Ishikawa (cell line): ENCODE measurements at regions not wholly inside any gene's neighbourhood (a gene's known extent, or its start where the extent isn't known, plus 50 kb on each side); places are given as distances from the start of the nearest gene placed in this dataset.

Source experiments
- CEBPB ChIP-seq: IDR thresholded peaks from 2 replicates; pipeline ENCODE4 v1.6.1; 2012
- CREB1 ChIP-seq: IDR thresholded peaks from 2 replicates; pipeline ENCODE4 v1.6.1; 2012; ENCODE audit warnings: low read depth
- EGR1 ChIP-seq: IDR thresholded peaks from 2 replicates; pipeline ENCODE4 v1.6.1; 2012
- EP300 ChIP-seq: IDR thresholded peaks from 2 replicates; pipeline ENCODE4 v1.6.1; 2012; ENCODE audit warnings: borderline replicate concordance
- FOXM1 ChIP-seq: IDR thresholded peaks from 2 replicates; pipeline ENCODE4 v1.6.1; 2012; ENCODE audit warnings: low read depth, borderline replicate concordance
- NFIC ChIP-seq: IDR thresholded peaks from 2 replicates; pipeline ENCODE4 v1.6.1; 2012
- RAD21 ChIP-seq: IDR thresholded peaks from 2 replicates; pipeline ENCODE4 v1.6.1; 2012; ENCODE audit warnings: low read depth
- TAF1 ChIP-seq: IDR thresholded peaks from 2 replicates; pipeline ENCODE4 v1.6.1; 2012; ENCODE audit warnings: low read depth, mild to moderate bottlenecking
- TCF12 ChIP-seq: IDR thresholded peaks from 2 replicates; pipeline ENCODE4 v1.6.1; 2012; ENCODE audit warnings: low read depth
- TEAD4 ChIP-seq: IDR thresholded peaks from 2 replicates; pipeline ENCODE4 v1.6.1; 2012
- YY1 ChIP-seq: IDR thresholded peaks from 2 replicates; pipeline ENCODE4 v1.6.1; 2012; ENCODE audit warnings: low read depth
- ZBTB7A ChIP-seq: IDR thresholded peaks from 2 replicates; pipeline ENCODE4 v1.6.1; 2012; ENCODE audit warnings: low read depth
- TF ChIP-seq, protein P1 (sequence below): IDR thresholded peaks from 2 replicates; pipeline ENCODE4 v1.6.1; 2012
- TF ChIP-seq, protein P2 (sequence below): IDR thresholded peaks from 2 replicates; pipeline ENCODE4 v1.6.1; 2012
- TF ChIP-seq, protein P3 (sequence below): IDR thresholded peaks from 2 replicates; pipeline ENCODE4 v1.6.1; 2012; ENCODE audit warnings: low read depth, mild to moderate bottlenecking

DNA sequence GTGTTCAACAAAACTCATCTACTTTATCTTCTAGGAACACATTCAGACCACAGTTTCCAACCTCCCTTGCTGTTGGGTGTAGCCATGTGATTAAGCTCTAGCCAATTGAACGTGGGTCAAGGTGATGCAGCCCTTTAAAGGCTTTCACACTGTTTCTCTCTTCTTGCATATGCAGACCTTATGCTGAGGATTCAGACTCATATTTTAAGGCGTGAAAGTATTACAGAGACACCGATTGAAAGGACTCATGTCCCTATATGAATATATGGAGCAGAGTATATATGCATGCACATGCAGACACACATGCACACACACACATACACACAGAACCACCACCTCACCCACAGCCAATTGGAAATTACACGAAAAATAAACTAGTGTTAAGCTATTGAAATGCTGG, 214.3 kb upstream of the NR5A2 start:
- no peak for TF ChIP-seq EGR1

DNA sequence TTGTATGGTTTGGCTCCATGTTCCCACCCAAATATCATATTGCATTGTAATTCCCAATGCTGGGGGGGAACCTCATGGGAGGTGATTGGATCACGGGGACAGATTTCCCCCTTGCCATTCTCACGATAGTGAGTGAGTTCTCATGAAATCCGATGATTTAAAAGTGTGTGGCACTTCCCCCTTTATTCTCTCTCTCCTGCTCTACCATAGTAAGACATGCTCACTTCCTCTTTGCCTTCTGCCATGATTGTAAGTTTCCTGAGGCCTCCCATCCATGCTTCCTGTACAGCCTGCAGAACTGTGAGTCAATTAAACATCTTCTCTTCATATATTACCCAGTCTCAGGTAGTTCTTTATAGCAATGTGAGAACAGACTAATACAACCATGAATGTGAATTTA, 211.6 kb upstream of the NR5A2 start:
- TF ChIP-seq TAF1 (no peak), RAD21 (no peak), TCF12 (no peak), NFIC (no peak), YY1 (no peak), TEAD4 (no peak), CEBPB (no peak), FOXM1 (no peak), CREB1 (no peak), ZBTB7A (no peak)
- TF ChIP-seq, protein P1, sequence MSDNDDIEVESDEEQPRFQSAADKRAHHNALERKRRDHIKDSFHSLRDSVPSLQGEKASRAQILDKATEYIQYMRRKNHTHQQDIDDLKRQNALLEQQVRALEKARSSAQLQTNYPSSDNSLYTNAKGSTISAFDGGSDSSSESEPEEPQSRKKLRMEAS, result no peak
- TF ChIP-seq, protein P2, sequence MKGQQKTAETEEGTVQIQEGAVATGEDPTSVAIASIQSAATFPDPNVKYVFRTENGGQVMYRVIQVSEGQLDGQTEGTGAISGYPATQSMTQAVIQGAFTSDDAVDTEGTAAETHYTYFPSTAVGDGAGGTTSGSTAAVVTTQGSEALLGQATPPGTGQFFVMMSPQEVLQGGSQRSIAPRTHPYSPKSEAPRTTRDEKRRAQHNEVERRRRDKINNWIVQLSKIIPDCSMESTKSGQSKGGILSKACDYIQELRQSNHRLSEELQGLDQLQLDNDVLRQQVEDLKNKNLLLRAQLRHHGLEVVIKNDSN, result no peak

DNA sequence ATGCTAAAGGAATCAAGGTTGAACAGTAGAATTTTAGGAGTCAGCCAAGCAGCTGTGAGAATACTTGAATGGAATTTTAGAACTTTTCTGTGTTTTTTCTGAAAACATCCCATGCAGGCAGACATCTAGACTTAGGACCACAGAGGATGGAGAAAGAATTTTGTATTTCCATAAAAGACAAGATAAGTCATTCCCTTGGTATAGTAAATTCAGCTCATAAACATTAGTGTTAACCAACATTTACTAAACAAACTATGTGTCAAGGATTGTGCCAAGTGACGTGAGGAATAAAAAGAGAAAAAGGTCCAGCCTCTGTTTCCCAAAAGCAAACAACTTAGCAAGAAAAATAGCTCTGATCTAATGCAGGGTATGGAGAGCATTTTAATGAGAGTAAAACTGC, 210.2 kb upstream of the NR5A2 start:
- TF ChIP-seq, protein P3, sequence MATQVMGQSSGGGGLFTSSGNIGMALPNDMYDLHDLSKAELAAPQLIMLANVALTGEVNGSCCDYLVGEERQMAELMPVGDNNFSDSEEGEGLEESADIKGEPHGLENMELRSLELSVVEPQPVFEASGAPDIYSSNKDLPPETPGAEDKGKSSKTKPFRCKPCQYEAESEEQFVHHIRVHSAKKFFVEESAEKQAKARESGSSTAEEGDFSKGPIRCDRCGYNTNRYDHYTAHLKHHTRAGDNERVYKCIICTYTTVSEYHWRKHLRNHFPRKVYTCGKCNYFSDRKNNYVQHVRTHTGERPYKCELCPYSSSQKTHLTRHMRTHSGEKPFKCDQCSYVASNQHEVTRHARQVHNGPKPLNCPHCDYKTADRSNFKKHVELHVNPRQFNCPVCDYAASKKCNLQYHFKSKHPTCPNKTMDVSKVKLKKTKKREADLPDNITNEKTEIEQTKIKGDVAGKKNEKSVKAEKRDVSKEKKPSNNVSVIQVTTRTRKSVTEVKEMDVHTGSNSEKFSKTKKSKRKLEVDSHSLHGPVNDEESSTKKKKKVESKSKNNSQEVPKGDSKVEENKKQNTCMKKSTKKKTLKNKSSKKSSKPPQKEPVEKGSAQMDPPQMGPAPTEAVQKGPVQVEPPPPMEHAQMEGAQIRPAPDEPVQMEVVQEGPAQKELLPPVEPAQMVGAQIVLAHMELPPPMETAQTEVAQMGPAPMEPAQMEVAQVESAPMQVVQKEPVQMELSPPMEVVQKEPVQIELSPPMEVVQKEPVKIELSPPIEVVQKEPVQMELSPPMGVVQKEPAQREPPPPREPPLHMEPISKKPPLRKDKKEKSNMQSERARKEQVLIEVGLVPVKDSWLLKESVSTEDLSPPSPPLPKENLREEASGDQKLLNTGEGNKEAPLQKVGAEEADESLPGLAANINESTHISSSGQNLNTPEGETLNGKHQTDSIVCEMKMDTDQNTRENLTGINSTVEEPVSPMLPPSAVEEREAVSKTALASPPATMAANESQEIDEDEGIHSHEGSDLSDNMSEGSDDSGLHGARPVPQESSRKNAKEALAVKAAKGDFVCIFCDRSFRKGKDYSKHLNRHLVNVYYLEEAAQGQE, result no peak
- TF ChIP-seq CEBPB, result no peak
- TF ChIP-seq NFIC, result no peak
- TF ChIP-seq, protein P1, result no peak
- no peak for TF ChIP-seq CREB1
- no peak for TF ChIP-seq EGR1
- TF ChIP-seq, protein P2, result no peak
- TF ChIP-seq RAD21, result no peak
- TF ChIP-seq TCF12, result no peak

DNA sequence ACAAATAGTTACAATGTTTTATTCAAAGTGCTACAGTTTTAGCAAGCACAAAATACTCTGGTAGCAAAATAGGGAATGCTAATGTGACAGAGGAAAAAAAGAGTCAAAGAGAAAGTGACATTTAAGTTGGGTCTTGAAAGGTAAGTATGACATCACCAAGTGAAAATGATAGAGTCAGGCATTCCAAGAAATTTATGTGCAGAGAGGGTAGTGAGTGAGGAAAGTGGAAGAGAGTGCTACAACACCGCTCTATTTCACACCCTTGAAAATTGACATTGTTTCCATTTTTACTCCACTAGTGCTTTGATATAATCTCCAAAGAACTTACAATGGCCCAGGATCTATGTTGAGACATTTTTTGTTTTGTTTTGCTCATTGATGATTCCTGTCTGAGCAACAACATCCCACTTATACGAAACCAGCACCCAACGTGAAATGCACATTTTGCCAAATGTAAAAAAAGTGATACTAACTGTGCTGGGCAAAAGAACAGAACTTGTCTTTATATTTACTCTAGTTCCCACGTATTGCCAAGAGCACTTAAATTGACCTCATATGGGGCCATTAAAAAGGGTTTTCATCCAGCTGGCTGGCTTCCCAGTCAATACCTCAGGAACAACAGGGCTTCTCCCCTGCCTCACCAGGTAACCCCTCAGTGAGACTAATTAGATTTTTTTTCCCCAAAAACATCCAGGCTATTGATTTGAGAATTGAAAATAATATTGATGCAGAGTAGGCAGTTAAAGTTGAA, 206.3 kb upstream of the NR5A2 start:
- TF ChIP-seq FOXM1 (no peak), CREB1 (no peak), NFIC (0 out of 2 replicates have a peak, but pooled peaks have one; percentile 34), TAF1 (no peak), RAD21 (no peak), EP300 (no peak), EGR1 (no peak)
- TF ChIP-seq, protein P2, result no peak

DNA sequence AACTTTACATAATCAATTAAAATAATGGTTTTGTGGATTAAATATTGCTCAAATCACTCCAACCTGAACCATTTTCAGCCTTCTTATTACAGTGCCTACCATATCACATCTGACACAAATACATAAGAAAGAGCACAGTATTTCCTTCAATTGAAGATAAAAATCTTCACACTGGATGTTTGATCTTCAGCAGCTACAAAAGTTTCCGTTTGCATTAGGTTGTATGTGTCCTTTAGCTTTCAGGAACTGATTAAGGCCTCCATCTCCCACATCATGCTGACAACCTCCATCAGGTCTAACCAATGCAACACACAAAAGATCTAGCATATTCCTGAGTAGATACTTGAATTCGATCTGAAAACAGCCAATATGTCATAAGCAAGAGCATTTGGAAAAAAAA, 195.1 kb upstream of the NR5A2 start:
- TF ChIP-seq EGR1, result no peak
- TF ChIP-seq TAF1, result no peak
- no peak for TF ChIP-seq NFIC
- no peak for TF ChIP-seq FOXM1
- TF ChIP-seq, protein P2, result no peak
- TF ChIP-seq, protein P1, result no peak
- no peak for TF ChIP-seq TEAD4
- TF ChIP-seq CREB1, result no peak
- no peak for TF ChIP-seq CEBPB
- TF ChIP-seq, protein P3, result no peak
- no peak for TF ChIP-seq RAD21
- TF ChIP-seq YY1, result no peak
- no peak for TF ChIP-seq EP300
- TF ChIP-seq TCF12, result no peak
- TF ChIP-seq ZBTB7A, result no peak
